Effector CD4-positive, alpha-beta T cell (primary cell): ENCODE measurements at regions not wholly inside any gene's neighbourhood (a gene's known extent, or its start where the extent isn't known, plus 50 kb on each side); places are given as distances from the start of the nearest gene placed in this dataset.
A peak's percentile ranks its signal among the peaks of the same experiment; 100 is the strongest.
"Not testable (repeated sequence)": the region's sequence is repeated elsewhere in the genome, so short reads cannot be mapped to it uniquely, and the experiment has no call there.

Experiments used
- DNase-seq: peaks from one replicate; pipeline ENCODE4 v3.0.0-alpha.2; 2020

DNA sequence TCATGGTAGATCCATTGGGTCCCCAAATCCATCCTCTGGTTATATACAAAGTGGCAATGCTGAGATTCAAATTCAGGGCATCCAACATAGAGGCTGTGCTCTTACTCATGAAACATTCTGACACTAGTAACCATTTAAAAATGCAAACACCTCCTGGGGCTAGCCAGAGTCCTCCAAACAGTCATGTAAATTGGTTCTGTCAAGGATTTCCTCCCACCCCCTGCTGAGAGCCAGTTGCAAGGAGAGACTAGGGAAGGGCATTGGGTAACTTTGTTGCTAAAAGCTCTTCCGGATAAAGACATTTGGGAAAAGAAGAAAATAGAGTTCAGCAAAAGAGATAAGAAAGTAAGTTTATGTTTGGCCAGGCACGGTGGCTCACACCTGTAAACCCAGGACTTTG, 58.3 kb downstream of the ART5 start:
- DNase-seq, result not testable (repeated sequence)

DNA sequence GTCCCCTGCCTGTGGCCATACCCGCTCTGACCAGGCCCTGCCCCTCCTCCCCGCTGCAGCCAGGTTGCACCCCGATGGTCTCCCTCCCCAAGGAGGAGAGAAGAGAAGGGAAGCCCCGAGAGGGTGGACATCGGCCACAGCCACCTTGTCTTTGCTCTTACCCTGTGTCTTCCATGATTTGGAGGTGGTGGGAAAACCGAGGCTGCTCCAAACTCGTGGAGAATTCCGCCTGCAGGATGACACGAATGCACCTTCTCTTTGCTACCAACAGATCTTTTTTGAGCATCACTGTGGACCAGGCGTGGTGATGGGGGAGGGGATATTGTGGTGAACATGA, 60.4 kb downstream of the ART5 start:
- not testable (repeated sequence) for DNase-seq

DNA sequence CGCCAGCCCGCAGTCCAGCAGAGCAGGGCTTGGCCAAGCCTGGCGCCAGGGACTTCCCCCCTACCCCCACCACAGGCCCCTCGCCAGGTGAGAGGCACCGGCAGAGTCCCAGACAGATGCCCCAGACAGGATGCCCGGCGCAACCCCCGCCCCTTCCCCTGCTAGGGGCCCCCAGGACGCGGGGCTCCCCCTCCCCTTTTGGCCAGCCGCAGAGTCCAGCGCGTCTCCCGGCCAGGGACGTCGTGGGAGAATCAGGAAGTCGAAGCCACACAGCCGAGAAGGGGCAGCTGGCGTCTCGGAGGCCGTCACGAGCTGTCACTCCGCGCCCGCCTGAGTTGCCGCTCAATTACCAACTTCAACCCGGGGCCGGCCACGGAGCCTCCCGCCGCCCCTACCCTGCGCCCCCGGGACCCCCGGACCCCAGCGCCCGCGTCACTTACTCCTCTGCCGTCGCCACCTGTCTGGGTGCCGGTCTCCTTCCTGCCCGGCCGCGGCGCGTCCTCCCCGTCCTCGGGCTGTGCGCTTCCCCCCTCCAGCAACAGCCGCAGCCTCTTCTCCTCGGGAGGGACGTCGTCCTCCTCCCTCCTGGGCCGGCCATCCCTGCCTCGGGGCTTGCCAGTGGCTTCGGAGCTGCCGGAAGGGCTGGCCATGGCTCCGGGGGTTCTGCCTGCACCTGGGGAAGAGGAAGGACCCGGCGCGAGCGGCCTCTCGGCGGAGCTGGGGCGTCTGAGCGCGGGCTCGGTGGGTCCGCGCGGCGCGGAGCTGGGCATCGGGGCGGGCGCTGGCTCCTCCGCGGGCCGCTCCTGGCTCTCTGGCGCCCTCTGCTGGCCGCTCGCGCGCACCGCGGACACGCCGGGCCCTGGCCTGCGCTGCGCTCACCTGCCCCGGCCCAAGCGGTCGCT, 61.1 kb downstream of the ART5 start:
- DNase-seq, result peak; percentile 41

DNA sequence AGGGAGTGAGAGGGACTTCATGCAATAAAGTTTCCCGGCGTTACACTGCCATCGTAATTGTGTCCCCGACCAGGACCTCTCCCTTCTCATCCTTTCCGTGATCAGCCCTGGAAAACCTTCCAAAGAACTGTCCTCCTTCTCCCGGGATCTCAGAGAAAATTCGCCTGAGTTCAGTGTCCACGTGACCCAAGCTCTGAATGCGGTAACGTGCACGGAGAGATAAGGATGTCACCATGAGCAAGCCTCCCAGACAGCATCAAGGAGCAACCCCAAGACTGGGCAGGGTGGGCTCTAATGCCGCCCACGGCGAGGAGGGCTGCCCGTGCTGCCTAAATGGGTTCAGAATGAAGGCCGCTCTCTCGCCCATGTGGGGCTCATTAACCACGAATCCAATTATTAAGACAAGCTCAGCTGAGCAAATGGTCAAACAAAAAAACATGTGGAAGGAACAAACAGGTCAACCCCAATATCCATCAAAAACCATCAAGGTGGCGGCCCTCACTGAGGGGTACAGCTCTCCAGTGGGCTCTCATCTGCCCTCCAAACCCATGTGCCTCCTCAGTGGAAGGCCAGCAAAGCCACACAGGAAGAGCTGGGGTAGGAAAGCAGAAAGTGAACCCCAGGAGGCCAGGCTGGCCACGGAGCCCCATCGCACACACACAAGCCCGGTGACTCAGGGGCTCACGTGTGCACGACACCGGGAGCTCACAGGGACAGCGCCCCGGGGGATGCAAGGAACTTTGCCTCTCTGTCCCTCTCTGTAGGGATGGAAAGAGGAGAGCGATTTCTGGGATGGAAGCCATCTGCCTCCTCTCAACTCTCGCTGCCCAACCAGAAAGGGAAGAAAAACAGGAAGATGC, 62.0 kb downstream of the ART5 start:
- DNase-seq, result not testable (repeated sequence)

DNA sequence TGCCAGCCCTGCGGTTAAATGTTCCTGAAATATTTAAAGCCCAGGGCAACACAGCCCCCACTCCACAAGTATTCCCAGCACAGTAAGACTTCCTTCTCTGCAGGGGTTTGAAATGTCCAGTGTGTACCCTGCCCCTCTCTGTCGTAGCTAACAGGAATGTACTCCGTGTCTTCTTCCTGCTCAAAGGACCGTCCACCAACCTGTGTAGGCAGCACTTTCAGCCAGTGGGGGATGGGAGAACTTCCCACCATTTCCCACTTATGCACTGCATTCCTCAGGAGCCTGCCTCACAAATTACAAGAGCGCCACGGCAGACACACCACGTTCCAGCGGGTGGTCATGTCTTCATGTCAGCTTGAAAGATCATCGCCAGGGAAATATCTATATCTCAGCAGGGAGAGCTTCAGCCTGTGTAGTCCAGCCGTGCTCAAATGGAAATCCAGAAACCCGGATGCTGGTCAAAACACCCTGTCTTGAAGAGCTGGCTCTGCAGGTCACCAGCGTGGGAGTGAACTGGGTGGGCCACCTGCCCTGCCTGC, 65.7 kb downstream of the ART5 start:
- DNase-seq, result not testable (repeated sequence)

DNA sequence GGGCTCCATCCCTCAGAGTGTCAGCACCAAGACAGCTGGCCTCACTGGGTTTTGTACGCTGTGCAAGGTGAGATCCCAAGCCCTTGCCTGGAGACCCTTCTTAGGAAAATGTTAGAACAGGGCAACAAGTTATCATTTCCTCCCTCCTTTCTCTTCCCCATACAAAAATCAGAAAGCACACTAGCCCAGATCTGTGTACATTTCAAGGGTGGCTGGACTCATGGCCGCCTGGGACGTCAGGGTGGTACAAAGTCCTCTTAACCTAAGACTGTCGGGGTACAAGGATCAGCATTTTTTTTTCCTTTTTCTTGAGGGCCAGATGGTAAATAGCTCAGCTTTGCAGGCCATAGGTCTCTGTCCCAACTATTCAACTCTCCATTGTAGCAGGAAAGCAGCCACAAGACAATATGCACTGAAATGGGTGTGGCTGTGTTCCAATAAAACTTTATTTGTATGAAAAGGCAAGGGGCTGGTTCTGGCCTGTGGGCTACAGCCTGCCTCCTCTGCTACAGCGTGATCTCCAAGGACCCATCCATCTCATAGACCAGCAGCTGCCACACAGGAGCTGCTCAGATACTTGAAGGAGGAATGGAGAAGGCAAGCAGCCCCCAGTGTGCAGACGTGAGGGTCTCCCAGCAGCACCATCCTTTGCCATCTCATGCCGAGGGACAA, 68.7 kb downstream of the ART5 start:
- not testable (repeated sequence) for DNase-seq

DNA sequence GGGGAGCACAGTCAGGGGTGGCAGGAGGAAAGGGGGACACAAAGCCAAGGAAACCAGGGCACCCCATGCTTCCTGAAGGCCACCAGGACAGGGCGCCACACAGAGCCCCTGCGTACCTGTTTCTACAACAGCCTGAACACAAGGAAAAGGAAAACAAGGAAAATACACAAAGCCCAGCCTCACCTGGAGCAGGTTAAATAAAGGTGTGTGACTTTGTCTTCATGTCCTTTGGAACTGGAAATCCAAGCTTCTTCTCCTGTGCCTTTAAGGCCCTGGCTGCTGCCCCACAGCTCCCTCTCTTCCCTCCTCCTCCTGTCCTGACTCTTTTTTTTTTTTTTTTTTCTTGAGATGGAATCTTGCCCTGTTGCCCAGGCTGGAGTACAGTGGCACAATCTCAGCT, 70.0 kb downstream of the ART5 start:
- DNase-seq, result not testable (repeated sequence)

DNA sequence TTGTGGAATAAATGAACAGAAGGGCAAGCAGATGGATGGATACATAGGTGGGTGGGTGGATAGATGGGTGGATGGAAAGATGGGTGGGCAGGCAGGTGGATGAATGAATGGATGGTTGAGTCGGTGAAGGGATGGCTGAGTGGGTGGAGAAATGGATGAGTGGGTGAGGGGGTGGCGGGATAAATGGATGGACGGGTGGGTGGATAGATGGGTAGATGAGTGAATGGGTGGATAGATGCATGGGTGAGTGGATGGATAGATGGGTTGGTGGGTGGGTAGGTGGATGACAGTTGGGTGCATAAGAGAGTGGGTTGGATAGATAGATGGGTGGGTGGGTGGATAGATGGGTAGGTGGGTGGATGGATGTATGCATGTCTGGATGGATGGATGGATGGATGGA, 76.0 kb downstream of the ART5 start:
- not testable (repeated sequence) for DNase-seq

DNA sequence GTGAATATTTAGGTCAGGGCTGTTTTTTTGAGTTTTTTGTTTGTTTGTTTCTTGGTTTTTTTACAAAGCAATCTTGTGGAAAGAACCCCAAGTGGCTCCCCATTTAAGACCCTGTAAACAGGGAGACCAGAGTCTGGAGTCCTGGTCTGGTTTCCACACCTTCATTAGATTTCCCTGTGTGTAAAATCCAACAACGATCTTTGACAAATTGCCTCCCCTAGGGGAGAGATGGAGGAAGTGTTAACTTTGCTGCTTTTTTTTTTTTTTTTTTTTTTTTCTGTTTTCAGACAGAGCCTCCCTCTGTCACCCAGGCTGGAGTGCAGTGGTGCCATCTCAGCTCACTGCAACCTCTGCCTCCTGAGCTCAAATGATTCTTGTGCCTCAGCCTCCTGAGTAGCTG, 77.4 kb downstream of the ART5 start:
- DNase-seq, result not testable (repeated sequence)

DNA sequence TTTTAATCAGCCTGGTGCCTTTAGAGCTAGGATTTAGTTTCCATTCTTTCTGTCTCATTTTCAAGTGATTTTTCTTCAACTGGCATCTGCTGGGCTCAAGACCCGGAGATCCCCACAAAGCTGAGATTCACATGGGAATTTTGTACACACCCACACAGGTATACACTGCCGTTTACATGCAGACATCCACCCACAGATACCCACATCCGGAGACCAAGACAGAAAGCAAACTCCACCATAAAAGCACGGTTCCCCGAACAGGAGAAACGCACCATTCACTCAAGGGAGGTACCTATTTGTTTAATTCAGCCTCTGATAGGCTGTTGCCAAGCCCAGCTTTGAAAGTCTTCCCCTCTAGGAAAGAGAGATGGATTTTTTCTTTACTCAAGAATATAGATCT, 87.2 kb downstream of the ART5 start:
- not testable (repeated sequence) for DNase-seq

DNA sequence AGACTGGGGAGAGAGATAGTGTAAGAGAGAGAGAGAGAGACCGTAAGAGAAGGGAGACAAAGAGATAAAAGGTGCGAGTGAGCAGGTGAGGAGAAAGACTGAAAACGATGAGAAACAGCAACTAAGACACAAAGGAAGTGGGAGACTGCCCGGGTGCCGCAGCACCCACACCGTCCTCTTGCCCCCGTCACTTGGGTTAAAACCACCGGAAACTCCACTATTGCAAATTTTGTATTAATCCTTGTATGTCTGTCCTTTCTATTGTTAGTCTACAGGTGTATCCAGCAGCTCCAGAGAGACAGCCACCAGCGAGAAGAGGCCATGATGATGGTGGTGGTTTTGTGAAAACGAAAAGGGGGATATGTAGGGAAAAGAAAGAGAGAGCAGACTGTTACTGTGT, 96.8 kb downstream of the ART5 start:
- DNase-seq, result peak; percentile 3

DNA sequence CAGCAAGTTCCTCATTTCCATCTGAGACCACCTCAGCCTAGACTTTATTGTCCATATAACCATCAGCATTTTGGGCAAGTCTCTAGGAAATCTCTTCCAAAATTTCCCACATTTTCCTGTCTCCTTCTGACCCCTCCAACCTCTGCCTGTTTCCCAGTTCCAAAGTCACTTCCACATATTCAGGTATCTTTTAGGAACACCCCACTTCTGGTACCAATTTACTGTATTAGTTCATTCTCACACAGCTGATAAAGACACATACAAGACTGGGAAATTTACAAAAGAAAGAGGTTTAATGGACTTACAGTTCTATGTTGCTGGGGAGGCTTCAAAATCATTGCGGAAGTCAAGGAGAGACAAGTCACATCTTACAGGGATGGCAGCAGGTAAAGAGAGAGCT, 103.6 kb downstream of the ART5 start:
- DNase-seq, result not testable (repeated sequence)

DNA sequence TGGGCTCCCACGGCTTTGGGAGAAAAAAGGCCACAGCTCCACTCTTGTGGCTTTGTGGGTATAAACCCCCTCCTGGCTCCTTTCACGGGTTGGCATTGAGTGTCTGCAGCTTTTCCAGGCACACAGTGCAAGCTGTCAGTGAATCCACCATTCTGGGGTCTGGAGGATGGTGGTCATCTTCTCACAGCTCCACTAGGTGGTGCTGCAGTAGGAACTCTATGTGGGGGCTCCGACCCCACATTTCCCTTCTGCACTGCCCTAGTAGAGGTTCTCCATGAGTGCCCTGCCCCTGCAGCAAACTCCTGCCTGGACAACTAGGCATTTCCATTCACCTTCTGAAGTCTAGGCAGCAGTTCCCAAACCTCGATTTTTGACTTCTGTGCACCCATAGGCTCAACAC, 104.5 kb downstream of the ART5 start:
- DNase-seq, result not testable (repeated sequence)

DNA sequence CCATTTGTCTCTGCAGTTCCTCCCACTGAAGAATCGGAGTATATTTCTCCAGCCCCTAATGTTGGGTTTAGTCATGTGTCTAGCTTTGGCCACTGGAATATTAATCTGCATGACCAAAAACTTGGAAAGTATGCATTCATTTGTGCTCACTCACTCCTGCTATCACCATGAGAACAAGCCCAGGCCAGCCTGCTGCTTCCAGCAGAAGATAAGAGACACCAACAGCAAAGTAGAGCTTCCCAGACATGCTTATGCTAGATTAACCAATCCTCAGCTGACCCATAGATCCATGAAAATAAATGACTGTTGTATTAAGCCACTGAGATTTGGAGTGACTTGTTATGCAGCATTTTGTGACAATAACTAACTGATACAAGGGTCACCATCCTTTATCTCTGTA, 108.8 kb downstream of the ART5 start:
- DNase-seq, result not testable (repeated sequence)

DNA sequence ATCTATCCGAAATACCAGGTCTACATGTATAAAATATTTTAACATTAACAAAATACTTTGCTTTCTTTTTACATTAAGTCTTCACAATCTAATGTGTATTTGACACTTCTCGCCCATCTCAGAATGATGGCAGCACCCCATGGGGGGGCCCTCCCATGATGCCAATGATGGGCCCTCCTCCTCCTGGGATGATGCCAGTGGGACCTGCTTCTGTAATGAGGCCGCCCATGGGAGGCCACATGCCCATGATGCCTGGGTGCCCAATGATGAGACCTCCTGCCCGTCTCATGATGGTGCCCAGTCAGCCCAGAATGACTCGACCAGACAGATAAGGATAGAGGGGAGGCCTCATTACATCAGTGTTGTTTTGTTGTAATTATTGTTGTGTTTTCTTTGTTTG, 110.5 kb downstream of the ART5 start:
- not testable (repeated sequence) for DNase-seq

DNA sequence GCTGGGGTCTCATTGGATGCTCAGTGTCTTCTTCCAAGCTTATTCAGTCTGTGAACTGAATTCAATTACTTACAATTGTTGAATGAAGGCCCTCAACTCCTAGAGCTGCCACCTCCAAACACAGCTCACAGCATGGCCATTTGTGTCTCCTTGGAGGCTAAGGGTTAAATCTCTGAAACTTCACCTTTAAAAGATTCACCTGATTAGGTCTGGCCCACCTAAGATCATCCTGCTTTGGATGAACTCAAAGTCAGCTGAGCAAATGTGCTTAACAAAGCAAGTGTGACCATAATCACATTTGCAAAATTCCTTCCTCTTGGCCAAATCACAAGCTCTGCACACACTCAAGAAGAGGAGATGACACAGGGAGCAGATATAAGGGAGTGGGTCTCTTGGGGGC, 118.2 kb downstream of the ART5 start:
- DNase-seq, result not testable (repeated sequence)

DNA sequence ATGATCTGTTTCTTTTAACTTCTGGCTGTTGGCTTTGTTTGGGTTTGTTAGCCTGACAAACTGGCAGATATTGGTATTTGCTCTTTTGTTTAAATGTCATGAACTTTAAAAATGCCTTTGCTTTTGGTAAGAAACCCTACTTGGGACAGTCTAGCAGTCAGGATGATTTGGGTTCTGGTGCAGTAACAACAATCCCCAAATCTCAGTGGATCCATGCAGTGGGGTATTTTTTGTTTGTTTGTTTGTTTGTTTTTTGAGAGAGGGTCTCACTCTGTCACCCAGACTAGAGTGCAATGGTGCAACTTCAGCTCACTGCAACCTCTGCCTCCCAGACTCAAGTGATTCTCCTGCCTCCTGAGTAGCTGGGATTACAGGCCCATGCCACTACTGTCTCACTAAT, 120.9 kb downstream of the ART5 start:
- DNase-seq, result not testable (repeated sequence)

DNA sequence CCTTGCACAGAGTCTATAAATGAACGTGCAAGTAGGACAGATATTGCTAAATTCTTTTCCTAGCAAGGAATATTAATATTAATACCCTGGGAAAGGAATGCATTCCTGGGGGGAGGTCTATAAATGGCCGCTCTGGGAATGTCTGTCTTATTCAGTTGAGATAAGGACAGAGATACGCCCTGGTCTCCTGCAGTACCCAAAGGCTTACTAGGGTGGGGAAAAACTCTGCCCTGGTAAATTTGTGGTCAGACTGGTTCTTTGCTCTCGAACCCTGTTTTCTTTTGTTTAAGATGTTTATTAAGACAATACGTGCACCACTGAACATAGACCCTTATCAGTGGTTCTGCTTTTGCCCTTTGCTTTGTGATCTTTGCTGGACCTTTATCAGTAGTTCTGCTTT, 122.0 kb downstream of the ART5 start:
- DNase-seq, result not testable (repeated sequence)

DNA sequence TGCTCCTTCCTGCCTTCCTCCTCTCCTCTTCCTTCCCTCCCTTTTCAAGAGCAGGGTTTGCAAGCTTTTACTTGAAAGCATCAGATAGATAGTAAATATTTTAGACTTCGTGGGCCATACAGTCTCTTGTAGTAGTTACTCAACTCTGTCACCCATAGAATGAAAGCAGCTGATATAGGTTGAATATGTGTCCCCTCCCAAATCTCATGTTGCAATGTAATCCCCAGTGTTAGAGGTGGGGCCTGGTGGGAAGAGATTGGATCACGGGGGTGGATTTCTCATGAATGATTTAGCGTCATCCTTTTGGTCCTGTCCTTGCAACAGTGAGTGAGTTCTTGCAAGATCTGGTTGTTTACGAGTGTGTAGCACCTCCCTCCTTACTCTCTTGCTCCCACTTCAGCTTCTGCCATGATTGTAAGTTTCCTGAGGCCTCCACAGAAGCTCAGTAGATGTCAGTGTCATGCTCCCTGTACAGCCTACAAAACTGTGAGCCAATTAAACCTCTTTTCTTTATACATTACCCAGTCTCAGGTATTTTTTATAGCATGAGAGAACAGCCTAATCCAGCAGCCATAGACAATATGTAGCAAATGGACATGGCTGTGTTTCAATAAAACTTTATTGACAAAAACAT, 124.7 kb downstream of the ART5 start:
- DNase-seq, result not testable (repeated sequence)

DNA sequence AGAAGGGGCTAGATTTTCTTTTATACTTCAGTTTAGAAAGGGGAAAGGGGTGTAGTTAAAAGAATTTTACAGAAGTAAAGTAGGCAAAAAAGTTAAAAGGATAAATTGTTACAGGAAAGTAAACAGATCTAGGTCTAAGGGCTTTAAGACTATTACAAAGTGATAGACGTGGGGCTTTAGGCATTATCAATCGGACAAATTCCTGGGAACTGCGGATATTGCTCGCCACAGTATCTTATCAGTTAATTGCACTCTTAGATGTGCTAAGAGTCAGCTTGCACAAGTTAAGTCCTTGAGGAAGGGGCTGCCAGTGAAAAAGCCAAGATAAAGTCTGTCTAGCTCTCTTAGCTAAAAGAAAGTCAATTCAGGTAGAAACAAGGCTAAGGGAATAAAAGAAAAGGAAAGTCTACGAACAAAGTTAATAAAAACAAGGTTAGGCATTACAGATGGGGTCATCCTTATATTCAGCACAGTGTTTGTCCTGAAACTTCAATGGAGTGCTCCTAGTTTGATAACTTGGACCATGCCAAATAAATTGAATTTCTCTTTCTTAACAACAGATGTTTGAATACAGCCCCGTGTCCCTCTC, 125.4 kb downstream of the ART5 start:
- not testable (repeated sequence) for DNase-seq

DNA sequence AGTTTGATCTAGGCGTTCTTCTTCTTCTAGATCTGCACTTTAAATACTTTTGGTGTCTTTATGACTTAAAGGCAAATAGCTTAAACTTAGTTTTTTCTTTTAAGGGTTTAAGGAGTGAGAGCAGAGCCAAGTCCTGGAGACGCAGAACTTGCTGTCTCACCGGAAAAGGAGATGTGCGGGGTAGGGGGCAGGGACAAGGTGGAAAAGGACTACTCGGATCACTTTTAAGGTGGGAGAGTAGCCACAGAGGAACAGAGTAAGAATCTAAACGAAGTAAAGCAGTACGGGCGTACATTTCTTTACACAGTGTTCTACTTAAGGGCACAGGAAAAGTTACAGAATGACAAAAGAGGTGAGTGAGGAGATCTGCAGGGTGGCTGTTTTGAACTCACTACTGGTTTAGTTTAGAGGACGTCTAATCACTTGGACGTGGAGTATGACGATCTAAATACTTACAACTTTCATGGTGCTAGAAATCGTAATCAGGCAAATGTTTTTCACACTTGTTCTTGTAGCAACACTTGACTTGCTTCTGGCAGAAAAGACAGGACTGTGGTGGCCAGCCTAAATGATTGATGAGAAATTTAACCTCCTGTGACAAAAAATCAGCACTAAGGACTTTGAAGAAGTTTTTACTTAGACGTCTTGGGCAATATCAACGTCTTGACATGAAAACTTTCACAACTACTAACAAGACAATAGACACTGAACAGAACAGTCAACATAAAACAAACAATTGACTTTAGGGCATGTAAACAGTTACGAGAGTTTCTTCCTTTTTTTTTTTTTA, 127.0 kb downstream of the ART5 start:
- DNase-seq, result not testable (repeated sequence)
